Loucy (cell line): ENCODE measurements at regions not wholly inside any gene's neighbourhood (a gene's known extent, or its start where the extent isn't known, plus 50 kb on each side); places are given as distances from the start of the nearest gene placed in this dataset.

ENCODE experiments used
- H2AFZ ChIP-seq: fragments of 200-600 bp; sonication (generic); 2 replicates; pipeline ENCODE4 v1.6.0; 2016; ENCODE audit warnings: antibody characterized with exemption, mild to moderate bottlenecking, low read length, moderate library complexity
- H3F3A ChIP-seq: fragments of 200-600 bp; 2 replicates; pipeline ENCODE4 v1.6.0; 2016; ENCODE audit warnings: antibody characterized with exemption, low read depth, mild to moderate bottlenecking
- H3K27me3 ChIP-seq: fragments of 200-600 bp; sonication (generic); 2 replicates; pipeline ENCODE4 v1.6.1; 2014; ENCODE audit warnings: low read length, mild to moderate bottlenecking; ENCODE audit not compliant: insufficient read depth, poor library complexity, severe bottlenecking
- H3K36me3 ChIP-seq: fragments of 200-600 bp; sonication (generic); 2 replicates; pipeline ENCODE4 v1.6.1; 2016; ENCODE audit warnings: low read length; ENCODE audit not compliant: insufficient read depth
- H3K4me1 ChIP-seq: fragments of 200-600 bp; sonication (generic); 2 replicates; pipeline ENCODE4 v1.5.1; 2014; ENCODE audit warnings: low read length, mild to moderate bottlenecking; ENCODE audit not compliant: insufficient read depth, poor library complexity, severe bottlenecking
- H3K4me2 ChIP-seq: fragments of 200-600 bp; sonication (generic); 2 replicates; pipeline ENCODE4 v1.6.0; 2014; ENCODE audit warnings: antibody characterized with exemption, low read length, low read depth, mild to moderate bottlenecking; ENCODE audit not compliant: poor library complexity, severe bottlenecking
- H3K4me3 ChIP-seq: fragments of 200-600 bp; sonication (generic); 2 replicates; pipeline ENCODE4 v1.5.1; 2014; ENCODE audit warnings: low read length, mild to moderate bottlenecking, mixed read lengths; ENCODE audit not compliant: poor library complexity, severe bottlenecking
- H3K79me2 ChIP-seq: fragments of 200-600 bp; sonication (generic); 2 replicates; pipeline ENCODE4 v1.6.1; 2014; ENCODE audit warnings: low read length; ENCODE audit not compliant: insufficient read depth
- H3K9ac ChIP-seq: fragments of 200-600 bp; sonication (generic); 2 replicates; pipeline ENCODE4 v1.6.0; 2014; ENCODE audit warnings: mild to moderate bottlenecking, low read depth, low read length, moderate library complexity; ENCODE audit not compliant: poor library complexity, severe bottlenecking
- H3K9me2 ChIP-seq: fragments of 200-600 bp; sonication (generic); replicated peaks from 2 replicates; pipeline ENCODE4 v1.6.1; 2016; ENCODE audit warnings: low read depth, low read length, mixed read lengths
- H3K9me3 ChIP-seq: fragments of 200-600 bp; sonication (generic); 2 replicates; pipeline ENCODE4 v1.6.1; 2014; ENCODE audit warnings: mild to moderate bottlenecking, antibody characterized with exemption, low read length, low read depth; ENCODE audit not compliant: insufficient read depth
- H4K20me1 ChIP-seq: fragments of 200-600 bp; sonication (generic); 2 replicates; pipeline ENCODE4 v1.6.0; 2014; ENCODE audit warnings: antibody characterized with exemption, low read length, mild to moderate bottlenecking; ENCODE audit not compliant: insufficient read depth, poor library complexity, severe bottlenecking
- EZH2phosphoT487 ChIP-seq: fragments of 200-600 bp; IDR thresholded peaks from 2 replicates; pipeline ENCODE4 v1.6.1; 2018; ENCODE audit warnings: antibody characterized with exemption, mild to moderate bottlenecking, moderate library complexity, borderline replicate concordance
- TF ChIP-seq, protein P1 (sequence below): fragments of 200-600 bp; sonication (generic); conservative IDR thresholded peaks from 2 replicates; pipeline ENCODE4 v1.5.1; 2014; ENCODE audit warnings: mild to moderate bottlenecking, antibody characterized with exemption, low read length

DNA sequence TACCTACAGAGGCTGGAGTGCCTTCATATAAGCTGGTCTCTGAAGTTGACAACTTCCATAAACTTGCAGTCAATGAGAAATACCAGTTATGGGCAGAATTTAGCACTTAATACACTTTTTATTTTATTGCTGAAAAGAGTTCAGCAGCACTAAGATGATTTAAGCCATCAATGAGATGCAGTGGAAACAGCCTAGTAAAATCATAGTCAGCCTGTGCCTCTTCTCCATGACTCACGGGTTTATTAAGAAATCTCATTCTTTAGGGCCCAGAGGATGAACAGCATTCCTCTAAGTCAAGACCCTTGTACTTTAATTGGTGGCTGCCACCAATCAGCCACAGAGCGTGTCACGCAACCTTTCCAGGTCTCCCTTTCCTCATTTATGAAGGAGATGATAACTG, 1357.9 kb upstream of the CELF4 start:
- Histone ChIP-seq H2AFZ (no peak overlapping the region), H3K9me2 (no peaks in the 10 kb centered on the region), H3K9me3 (no peaks in the 10 kb centered on the region), H3K79me2 (no peaks in the 10 kb centered on the region), H3K9ac (no peak overlapping the region), H3K27me3 (no peaks in the 10 kb centered on the region), H4K20me1 (no peaks in the 10 kb centered on the region), H3K4me2 (no peak overlapping the region), H3K4me1 (no peaks in the 10 kb centered on the region), H3K4me3 (no peak overlapping the region), H3F3A (no peaks in the 10 kb centered on the region), H3K36me3 (no peaks in the 10 kb centered on the region)
- no peak for TF ChIP-seq EZH2phosphoT487
- TF ChIP-seq, protein P1, sequence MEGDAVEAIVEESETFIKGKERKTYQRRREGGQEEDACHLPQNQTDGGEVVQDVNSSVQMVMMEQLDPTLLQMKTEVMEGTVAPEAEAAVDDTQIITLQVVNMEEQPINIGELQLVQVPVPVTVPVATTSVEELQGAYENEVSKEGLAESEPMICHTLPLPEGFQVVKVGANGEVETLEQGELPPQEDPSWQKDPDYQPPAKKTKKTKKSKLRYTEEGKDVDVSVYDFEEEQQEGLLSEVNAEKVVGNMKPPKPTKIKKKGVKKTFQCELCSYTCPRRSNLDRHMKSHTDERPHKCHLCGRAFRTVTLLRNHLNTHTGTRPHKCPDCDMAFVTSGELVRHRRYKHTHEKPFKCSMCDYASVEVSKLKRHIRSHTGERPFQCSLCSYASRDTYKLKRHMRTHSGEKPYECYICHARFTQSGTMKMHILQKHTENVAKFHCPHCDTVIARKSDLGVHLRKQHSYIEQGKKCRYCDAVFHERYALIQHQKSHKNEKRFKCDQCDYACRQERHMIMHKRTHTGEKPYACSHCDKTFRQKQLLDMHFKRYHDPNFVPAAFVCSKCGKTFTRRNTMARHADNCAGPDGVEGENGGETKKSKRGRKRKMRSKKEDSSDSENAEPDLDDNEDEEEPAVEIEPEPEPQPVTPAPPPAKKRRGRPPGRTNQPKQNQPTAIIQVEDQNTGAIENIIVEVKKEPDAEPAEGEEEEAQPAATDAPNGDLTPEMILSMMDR, result no peak

DNA sequence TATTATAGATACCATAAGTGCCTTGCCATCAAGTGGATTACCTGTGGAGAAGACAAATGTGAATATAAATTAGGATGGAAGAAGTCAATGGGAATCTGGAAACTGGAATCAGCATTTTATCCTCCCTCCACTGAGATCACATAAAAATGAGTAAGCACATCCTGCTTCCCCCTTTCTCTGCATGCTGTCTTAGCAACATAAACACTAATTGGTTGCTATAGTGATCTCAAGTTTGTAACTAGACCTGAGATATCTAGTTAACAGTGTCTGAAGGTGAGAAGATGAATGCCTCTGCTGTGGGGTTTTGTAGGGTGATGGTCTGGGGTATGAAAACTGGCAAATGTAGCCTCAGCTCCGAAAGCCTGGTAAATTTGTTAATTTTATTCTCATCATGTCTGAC, 1357.5 kb upstream of the CELF4 start:
- TF ChIP-seq EZH2phosphoT487, result no peak
- TF ChIP-seq, protein P1, result no peak
- H3K36me3 ChIP-seq, result no peaks in the 10 kb centered on the region
- H3K4me1 ChIP-seq, result no peaks in the 10 kb centered on the region
- no peaks in the 10 kb centered on the region for H4K20me1 ChIP-seq
- no peaks in the 10 kb centered on the region for H3F3A ChIP-seq
- H2AFZ ChIP-seq, result no peak overlapping the region
- no peaks in the 10 kb centered on the region for H3K9me2 ChIP-seq
- no peak overlapping the region for H3K4me3 ChIP-seq
- H3K4me2 ChIP-seq, result no peak overlapping the region
- no peaks in the 10 kb centered on the region for H3K27me3 ChIP-seq
- no peak overlapping the region for H3K9ac ChIP-seq
- no peaks in the 10 kb centered on the region for H3K79me2 ChIP-seq
- H3K9me3 ChIP-seq, result no peaks in the 10 kb centered on the region

DNA sequence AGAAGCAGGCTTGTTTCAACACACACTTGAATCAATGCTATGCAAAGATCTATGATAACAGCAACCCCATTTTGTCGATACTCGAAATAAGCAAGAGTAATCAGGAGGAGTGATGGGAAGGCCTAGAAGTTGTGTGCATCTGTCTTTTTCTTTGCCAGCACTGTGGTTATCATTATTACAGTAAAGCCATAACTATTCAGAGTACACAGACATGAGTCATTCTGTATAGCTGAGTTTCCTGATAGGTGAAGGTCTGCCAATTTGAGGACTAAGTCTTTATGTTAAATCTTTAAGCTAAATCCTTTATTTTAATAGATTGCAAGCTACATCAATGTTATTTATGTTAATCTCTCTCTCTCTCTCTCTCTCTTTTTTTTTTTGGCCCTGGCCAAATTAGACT, 1344.4 kb upstream of the CELF4 start:
- H3K79me2 ChIP-seq, result no peaks in the 10 kb centered on the region
- H2AFZ ChIP-seq, result no peak overlapping the region
- H3K9me3 ChIP-seq, result no peaks in the 10 kb centered on the region
- no peaks in the 10 kb centered on the region for H3K27me3 ChIP-seq
- H3K9ac ChIP-seq, result no peak overlapping the region
- TF ChIP-seq, protein P1, result no peak
- no peak for TF ChIP-seq EZH2phosphoT487
- no peak overlapping the region for H3K4me3 ChIP-seq
- no peaks in the 10 kb centered on the region for H4K20me1 ChIP-seq
- no peaks in the 10 kb centered on the region for H3K9me2 ChIP-seq
- H3K4me1 ChIP-seq, result no peaks in the 10 kb centered on the region
- no peak overlapping the region for H3K4me2 ChIP-seq
- no peaks in the 10 kb centered on the region for H3K36me3 ChIP-seq
- H3F3A ChIP-seq, result no peaks in the 10 kb centered on the region
